HFF-Myc (cell line): ENCODE measurements at regions not wholly inside any gene's neighbourhood (a gene's known extent, or its start where the extent isn't known, plus 50 kb on each side); places are given as distances from the start of the nearest gene placed in this dataset.

ENCODE experiments used
- DNase-seq: peaks from one replicate; pipeline ENCODE4 v3.0.0-alpha.2; 2011; ENCODE audit warnings: low read depth; ENCODE audit errors: extremely low read depth
- H3K4me3 ChIP-seq: replicated peaks from 2 replicates; pipeline ENCODE4 v1.5.1; 2011; ENCODE audit warnings: low read depth, mild to moderate bottlenecking, control low read depth, low read length
- CTCF ChIP-seq: IDR thresholded peaks from 2 replicates; pipeline ENCODE4 v1.5.1; 2012; ENCODE audit warnings: mild to moderate bottlenecking, low read depth, low read length, control low read depth; ENCODE audit errors: missing control alignments

- no peak overlapping the region for H3K4me3 ChIP-seq
- no peak for TF ChIP-seq CTCF
- DNase-seq = no peak
Observed at GRCh38 chr11:98559961-98560360, 460.8 kb upstream of the CNTN5 start.

- no peak for DNase-seq
- H3K4me3 ChIP-seq = no peak overlapping the region
- TF ChIP-seq CTCF = no peak
Observed at GRCh38 chr11:98561252-98561651, 459.5 kb upstream of the CNTN5 start.

- no peak for TF ChIP-seq CTCF
- DNase-seq = no peak
- no peak overlapping the region for H3K4me3 ChIP-seq
Observed at GRCh38 chr11:98561877-98562395, 458.8 kb upstream of the CNTN5 start.

GRCh38 chr11:98564233-98564632 lies 456.5 kb upstream of the CNTN5 start:
- no peak for TF ChIP-seq CTCF
- no peak overlapping the region for H3K4me3 ChIP-seq
- no peak for DNase-seq

GRCh38 chr11:98564881-98565280 lies 455.9 kb upstream of the CNTN5 start:
- DNase-seq = no peak
- H3K4me3 ChIP-seq = no peak overlapping the region
- no peak for TF ChIP-seq CTCF

- no peak overlapping the region for H3K4me3 ChIP-seq
- no peak for DNase-seq
- TF ChIP-seq CTCF = no peak
Observed at GRCh38 chr11:98565311-98565710, 455.4 kb upstream of the CNTN5 start.

GRCh38 chr11:98566978-98567377 lies 453.8 kb upstream of the CNTN5 start:
- TF ChIP-seq CTCF = no peak
- DNase-seq = no peak
- H3K4me3 ChIP-seq = no peak overlapping the region
